G401 (cell line): ENCODE measurements at regions not wholly inside any gene's neighbourhood (a gene's known extent, or its start where the extent isn't known, plus 50 kb on each side); places are given as distances from the start of the nearest gene placed in this dataset.
"Not testable (repeated sequence)": the region's sequence is repeated elsewhere in the genome, so short reads cannot be mapped to it uniquely, and the experiment has no call there.

Experiments
- DNase-seq: peaks from one replicate; pipeline ENCODE4 v3.0.0-alpha.2; 2015; ENCODE audit warnings: low spot score
- in situ Hi-C: cut with HindIII; loops from 2 replicates; pipeline ENCODE4 v1.10.0; 2016; ENCODE audit warnings: low sequenced_read_pairs, mixed read lengths

GRCh38 chr2:14749884-14750283, 117.4 kb downstream of the LRATD1 start:
- no peak for DNase-seq
- in situ Hi-C loops: no loop called here

- in situ Hi-C loops: no loop called here
- no peak for DNase-seq
These were observed 117.9 kb downstream of the LRATD1 start for GRCh38 chr2:14750433-14750832.

- DNase-seq: no peak
- in situ Hi-C loops: no loop called here
These were observed 119.1 kb downstream of the LRATD1 start for GRCh38 chr2:14751581-14751980.

DNA sequence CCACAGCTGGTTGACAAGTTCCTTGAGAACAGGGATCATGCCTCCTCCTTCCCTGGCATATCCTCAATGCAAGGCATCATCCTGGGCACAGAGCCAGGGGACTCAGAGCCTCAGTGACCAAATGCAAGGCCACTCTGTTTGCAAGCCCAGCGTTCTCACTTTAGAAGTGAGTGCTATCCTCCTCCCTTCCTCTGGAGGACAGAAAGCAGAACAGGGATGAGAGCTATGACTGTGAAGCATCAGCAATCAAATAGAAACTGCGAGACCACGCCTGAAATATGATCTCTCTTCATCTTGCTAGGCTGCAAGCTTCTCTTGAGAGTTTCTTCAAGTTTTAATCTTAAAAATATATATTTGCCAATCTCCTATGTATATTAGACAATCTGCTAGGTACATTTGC, 119.8 kb downstream of the LRATD1 start:
- in situ Hi-C loops: no loop called here
- DNase-seq: no peak

GRCh38 chr2:14756122-14756541, 123.6 kb downstream of the LRATD1 start:
- in situ Hi-C loops: no loop called here
- no peak for DNase-seq

DNA sequence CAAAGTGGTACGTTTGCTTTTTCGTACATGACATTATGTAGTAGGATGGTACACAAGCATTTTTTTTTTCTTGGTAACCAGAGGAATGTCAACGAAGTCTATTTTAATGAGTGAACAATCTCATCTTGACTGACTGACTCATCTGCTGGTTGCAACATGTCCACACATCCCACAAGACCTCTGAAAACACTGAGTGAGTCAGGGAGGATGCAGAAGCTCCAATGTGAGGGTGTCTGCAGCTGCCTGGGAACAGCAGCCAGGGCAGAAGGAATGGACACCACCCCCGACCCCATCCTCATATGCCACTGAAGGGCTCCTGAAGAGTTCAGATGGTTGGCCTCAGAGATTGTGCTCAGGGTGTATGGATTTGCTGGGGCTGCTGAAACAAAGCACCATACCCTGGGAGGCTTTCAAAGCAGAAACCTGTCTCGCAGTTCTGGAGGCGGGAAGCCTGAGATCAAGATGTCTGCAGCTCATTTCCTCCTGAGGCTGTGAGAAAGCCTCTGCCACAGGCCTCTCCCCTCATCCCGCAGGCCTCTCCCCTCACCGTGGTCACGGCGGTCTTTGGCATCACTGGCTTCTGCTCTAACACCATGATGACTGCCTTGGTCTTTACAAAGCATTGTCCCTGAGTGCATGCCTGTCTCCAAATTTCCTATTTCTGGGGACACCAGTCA, 124.6 kb downstream of the LRATD1 start:
- in situ Hi-C loops: no loop called here

DNA sequence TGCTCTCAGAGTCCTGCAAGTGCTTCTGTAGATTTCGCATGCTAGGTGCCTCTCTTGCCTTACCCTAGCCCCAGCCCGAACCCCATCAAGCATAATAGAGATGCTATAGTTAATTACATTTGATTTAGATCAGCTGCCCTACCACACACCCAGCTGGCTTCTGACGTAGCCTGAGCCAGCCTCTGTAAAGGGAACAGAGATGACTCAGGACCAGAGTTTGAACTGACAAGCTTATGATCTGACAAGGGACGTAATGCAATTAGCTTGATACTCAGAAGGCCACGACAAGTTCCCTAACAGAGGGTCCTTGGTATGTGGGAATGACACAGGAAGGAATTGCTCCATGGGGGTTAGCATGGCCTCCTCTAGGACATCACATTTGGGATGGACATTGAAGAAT, 126.6 kb downstream of the LRATD1 start:
- no peak for DNase-seq
- in situ Hi-C loops: no loop called here

More for the DNA sequence above, 124.6 kb downstream of the LRATD1 start:
- DNase-seq: no peak

DNA sequence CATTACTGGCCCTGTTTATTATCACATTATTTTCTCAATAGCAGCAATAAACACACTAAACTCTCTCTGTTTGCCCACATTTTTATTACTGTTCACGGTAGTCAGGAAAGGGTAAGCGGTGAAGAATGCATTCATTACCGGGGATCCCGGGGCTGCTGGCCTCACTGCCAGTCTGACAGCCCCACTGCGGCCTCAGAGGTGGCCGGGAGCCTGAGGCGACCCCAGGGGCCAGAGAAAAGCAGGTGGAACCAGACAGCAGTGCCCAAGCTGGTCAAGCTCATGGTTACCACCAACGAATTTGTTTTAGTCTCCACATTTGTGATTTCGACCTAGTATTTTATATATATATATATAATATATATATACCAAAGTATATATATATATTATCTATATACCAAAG, 127.7 kb downstream of the LRATD1 start:
- in situ Hi-C loops: no loop called here
- no peak for DNase-seq

DNA sequence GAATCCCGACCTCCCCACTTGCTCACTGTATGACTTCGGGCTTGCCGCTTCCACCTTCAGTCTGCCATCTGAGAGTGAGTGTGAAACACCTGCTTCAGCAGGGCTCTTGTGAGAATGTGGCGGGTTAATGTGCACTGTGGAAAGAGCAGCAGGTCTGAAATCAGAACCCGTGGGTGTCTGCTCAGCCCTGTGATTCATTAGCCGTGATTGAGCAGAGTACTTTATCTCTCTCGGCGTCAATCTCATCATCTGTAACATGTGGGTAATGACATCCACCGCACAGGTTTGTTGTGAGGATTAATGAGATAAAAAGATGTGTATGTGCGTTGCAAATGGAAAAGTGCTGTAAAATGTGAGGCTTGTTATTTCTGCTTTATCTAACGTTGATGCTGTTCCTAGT, 128.6 kb downstream of the LRATD1 start:
- DNase-seq: no peak
- in situ Hi-C loops: no loop called here

GRCh38 chr2:14773696-14774095, 141.2 kb downstream of the LRATD1 start:
- in situ Hi-C loops: no loop called here
- DNase-seq: no peak

DNA sequence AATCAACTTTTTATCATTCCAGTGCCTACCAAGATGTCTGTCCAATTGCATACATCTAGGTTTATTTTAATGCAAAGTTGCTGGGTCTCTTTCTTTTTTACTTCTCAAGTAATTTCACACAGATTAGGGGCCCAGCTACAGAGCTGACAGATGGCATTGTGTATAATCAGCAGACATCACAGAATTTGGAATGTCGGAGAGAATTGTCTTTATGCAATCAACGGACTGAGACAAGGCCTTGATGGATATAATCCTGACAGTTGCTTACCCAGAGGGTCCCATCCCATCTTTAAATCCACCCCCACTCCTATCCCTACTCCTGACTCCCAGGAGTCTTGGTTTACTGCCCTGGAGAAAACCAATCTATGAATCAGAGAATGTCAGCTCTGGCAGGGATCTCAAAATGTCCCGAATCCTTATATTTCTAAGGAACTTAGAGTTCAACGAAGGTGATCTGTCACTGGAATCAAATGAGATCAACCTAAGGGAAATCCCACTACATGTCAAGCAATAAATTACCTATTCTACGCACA, 142.0 kb downstream of the LRATD1 start:
- in situ Hi-C loops: no loop called here

GRCh38 chr2:14776216-14776615, 143.7 kb downstream of the LRATD1 start:
- in situ Hi-C loops: no loop called here
- DNase-seq: no peak

More for the DNA sequence above, 142.0 kb downstream of the LRATD1 start:
- DNase-seq: no peak

DNA sequence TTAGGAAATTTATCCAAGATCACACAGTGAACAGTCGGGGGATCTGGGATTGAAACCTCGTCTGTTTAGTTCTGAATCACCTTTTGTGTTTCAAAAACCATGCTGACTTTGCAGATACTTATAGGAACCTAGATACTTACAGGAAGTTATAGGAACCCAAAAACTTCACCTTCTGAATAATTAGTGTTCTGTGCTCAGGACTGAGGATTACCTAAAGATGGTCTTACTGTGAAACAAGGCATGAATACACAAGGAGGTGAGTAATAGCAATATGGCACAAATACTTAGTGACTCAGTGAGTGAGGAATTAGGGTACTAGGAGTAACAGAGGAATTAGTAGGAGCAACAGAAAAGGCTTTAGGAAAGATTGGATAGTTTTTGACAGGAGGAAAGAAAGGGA, 145.5 kb downstream of the LRATD1 start:
- in situ Hi-C loops: no loop called here
- DNase-seq: no peak

GRCh38 chr2:14779252-14779651, 146.7 kb downstream of the LRATD1 start:
- in situ Hi-C loops: no loop called here
- no peak for DNase-seq

DNA sequence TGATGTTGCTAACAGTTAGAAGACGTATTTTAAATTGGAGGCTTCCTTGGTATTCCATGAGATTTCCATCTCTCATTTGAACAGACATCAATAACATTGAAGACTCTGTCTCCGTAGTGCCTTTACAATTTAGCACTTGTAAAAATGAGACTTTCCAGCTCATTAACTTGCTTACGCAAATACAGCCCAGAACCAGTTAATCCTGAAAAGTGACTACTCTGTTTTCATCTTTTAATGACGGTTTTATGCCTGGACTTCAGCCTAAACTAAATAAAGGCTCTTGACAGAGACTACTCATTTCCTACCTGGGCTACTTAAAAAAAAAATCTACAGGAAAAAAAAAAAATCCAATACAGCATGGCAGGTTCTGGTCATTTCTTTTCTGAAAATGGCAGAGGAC, 148.6 kb downstream of the LRATD1 start:
- no peak for DNase-seq

DNA sequence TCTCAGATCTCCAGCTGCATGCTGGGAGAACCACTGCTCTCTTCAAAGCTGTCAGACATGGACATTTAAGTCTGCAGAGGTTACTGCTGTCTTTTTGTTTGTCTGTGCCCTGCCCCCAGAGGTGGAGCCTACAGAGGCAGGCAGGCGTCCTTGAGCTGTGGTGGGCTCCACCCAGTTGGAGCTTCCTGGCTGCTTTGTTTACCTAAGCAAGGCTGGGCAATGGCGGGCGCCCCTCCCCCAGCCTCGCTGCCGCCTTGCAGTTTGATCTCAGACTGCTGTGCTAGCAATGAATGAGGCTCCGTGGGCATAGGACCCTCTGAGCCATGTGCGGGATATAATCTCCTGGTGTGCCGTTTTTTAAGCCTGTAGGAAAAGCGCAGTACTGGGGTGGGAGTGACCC, 156.3 kb downstream of the LRATD1 start:
- in situ Hi-C loops, DNase-seq: not testable (repeated sequence)

More for the DNA sequence above, 148.6 kb downstream of the LRATD1 start:
- in situ Hi-C loops: no loop called here

- in situ Hi-C loops: no loop called here
- DNase-seq: no peak
These were observed 157.6 kb downstream of the LRATD1 start for GRCh38 chr2:14790041-14790640.

DNA sequence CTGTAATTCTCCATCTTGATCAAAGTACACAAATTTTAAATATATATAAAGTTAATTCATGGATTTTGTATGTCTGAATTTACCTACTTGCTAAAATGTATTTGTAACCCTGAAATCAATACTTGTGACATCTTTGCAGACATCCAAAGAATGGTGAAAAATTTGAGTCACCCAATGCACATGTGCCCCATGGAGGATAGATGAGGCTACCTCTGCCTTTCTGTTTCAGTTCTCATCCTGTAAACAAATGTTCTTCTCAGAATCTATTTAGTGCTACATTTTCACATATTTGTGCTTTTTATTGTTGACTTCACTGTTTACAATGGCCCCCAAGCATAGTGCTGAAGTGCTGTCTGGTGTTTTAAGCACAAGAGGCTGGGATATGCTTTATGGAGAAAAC, 171.5 kb downstream of the LRATD1 start:
- in situ Hi-C loops: no loop called here
- DNase-seq: no peak

- no peak for DNase-seq
- in situ Hi-C loops: no loop called here
These were observed 172.4 kb downstream of the LRATD1 start for GRCh38 chr2:14804902-14805301.

DNA sequence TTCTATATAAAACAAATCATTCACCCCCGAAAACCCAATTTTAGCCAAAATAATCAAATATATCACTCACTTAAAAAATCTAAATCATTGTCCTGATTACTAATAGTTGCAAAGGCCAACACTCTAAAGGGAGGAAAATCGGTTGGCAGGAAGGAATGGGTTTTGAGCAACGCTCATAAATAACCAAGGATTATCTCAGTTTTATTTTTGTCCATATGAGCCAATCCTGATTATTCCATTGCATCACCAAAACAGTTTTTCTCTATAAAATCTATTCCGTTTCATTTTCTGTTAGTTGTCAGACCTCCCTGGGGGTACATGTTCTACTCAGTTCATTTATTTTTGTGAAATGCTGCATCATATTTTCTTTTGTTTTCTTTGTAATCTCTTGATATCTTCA, 174.1 kb downstream of the LRATD1 start:
- in situ Hi-C loops: no loop called here
- no peak for DNase-seq

- peak; percentile 1 for DNase-seq
- in situ Hi-C loops: no loop called here
These were observed 182.7 kb downstream of the LRATD1 start for GRCh38 chr2:14815201-14815600.
